SH-SY5Y (cell line): ENCODE measurements at regions not wholly inside any gene's neighbourhood (a gene's known extent, or its start where the extent isn't known, plus 50 kb on each side); places are given as distances from the start of the nearest gene placed in this dataset.

Experiments used
- GATA2 ChIP-seq: IDR thresholded peaks from 2 replicates; pipeline ENCODE4 v1.6.1; 2011; ENCODE audit warnings: mild to moderate bottlenecking, low read depth, low read length
- GATA3 ChIP-seq: IDR thresholded peaks from 2 replicates; pipeline ENCODE4 v1.6.1; 2011; ENCODE audit warnings: low read depth, mild to moderate bottlenecking, low read length, moderate library complexity

- TF ChIP-seq GATA2 (no peak), GATA3 (no peak)
Observed at GRCh38 chr5:73997960-73998359, 372.0 kb downstream of the ARHGEF28 start.
